Trophoblast cell (in vitro differentiated cells and primary cell): ENCODE measurements at regions not wholly inside any gene's neighbourhood (a gene's known extent, or its start where the extent isn't known, plus 50 kb on each side); places are given as distances from the start of the nearest gene placed in this dataset.

ENCODE experiments used
- DNase-seq, 2 donors: peaks; one replicate each; pipeline ENCODE4 v3.0.0-alpha.2; 2016
- H2AFZ ChIP-seq: 2 replicates; pipeline ENCODE4 v1.6.1; 2013; ENCODE audit warnings: low read length, moderate library complexity, mild to moderate bottlenecking; ENCODE audit not compliant: insufficient read depth, poor library complexity
- H2AK5ac ChIP-seq: 2 replicates; pipeline ENCODE4 v1.6.1; 2013; ENCODE audit warnings: mild to moderate bottlenecking, low read length
- H2BK120ac ChIP-seq: 2 replicates; pipeline ENCODE4 v1.6.1; 2013; ENCODE audit warnings: low read length, mild to moderate bottlenecking, moderate library complexity; ENCODE audit not compliant: insufficient read depth, poor library complexity
- H2BK12ac ChIP-seq: 2 replicates; pipeline ENCODE4 v1.6.1; 2013; ENCODE audit warnings: mild to moderate bottlenecking, low read length, moderate library complexity
- H2BK5ac ChIP-seq: 2 replicates; pipeline ENCODE4 v1.6.1; 2013; ENCODE audit warnings: low read length, low read depth, moderate library complexity, mild to moderate bottlenecking; ENCODE audit not compliant: poor library complexity
- H3K14ac ChIP-seq: 2 replicates; pipeline ENCODE4 v1.6.1; 2013; ENCODE audit warnings: mild to moderate bottlenecking, low read length
- H3K18ac ChIP-seq: 2 replicates; pipeline ENCODE4 v1.6.1; 2013; ENCODE audit warnings: mild to moderate bottlenecking, low read length
- H3K23ac ChIP-seq: 2 replicates; pipeline ENCODE4 v1.6.1; 2013; ENCODE audit warnings: low read length
- H3K27ac ChIP-seq: 2 replicates; pipeline ENCODE4 v1.5.1; 2013; ENCODE audit warnings: low read depth, mild to moderate bottlenecking, inconsistent platforms, low read length, moderate library complexity
- H3K27me3 ChIP-seq: 2 replicates; pipeline ENCODE4 v1.6.1; 2013; ENCODE audit warnings: inconsistent platforms, mild to moderate bottlenecking, low read length, moderate library complexity; ENCODE audit not compliant: insufficient read depth
- H3K36me3 ChIP-seq, 2 experiments: 1 replicate in 1 of 2; 2 replicates in 1 of 2; pipeline ENCODE4 v1.6.1; 2013; ENCODE audit warnings: low read length in 2 of 2, mild to moderate bottlenecking in 2 of 2, moderate library complexity in 1 of 2; ENCODE audit not compliant: insufficient read depth in 2 of 2, control insufficient read depth in 1 of 2
- H3K4ac ChIP-seq: 2 replicates; pipeline ENCODE4 v1.6.1; 2013; ENCODE audit warnings: low read depth, mild to moderate bottlenecking, low read length, moderate library complexity
- H3K4me1 ChIP-seq, 2 experiments: 1 replicate in 1 of 2; 2 replicates in 1 of 2; pipeline ENCODE4 v1.6.1; 2013; ENCODE audit warnings: low read length in 2 of 2, mild to moderate bottlenecking in 2 of 2, moderate library complexity in 1 of 2; ENCODE audit not compliant: insufficient read depth in 2 of 2, control insufficient read depth in 1 of 2
- H3K4me2 ChIP-seq: 2 replicates; pipeline ENCODE4 v1.6.1; 2013; ENCODE audit warnings: inconsistent platforms, mild to moderate bottlenecking, low read length, moderate library complexity
- H3K4me3 ChIP-seq: 2 replicates; pipeline ENCODE4 v1.5.1; 2013; ENCODE audit warnings: mild to moderate bottlenecking, low read depth, low read length, inconsistent platforms
- H3K79me1 ChIP-seq: one replicate; pipeline ENCODE4 v1.6.1; 2013; ENCODE audit warnings: low read length
- H3K79me2 ChIP-seq: 2 replicates; pipeline ENCODE4 v1.6.1; 2013; ENCODE audit warnings: low read length, mild to moderate bottlenecking; ENCODE audit not compliant: control insufficient read depth, insufficient read depth, poor library complexity
- H3K9ac ChIP-seq: 2 replicates; pipeline ENCODE4 v1.6.1; 2013; ENCODE audit warnings: mild to moderate bottlenecking, low read length
- H3K9me3 ChIP-seq: 2 replicates; pipeline ENCODE4 v1.6.1; 2013; ENCODE audit warnings: low read depth, mild to moderate bottlenecking, control low read depth, inconsistent platforms, low read length; ENCODE audit not compliant: insufficient read depth
- H4K12ac ChIP-seq: 2 replicates; pipeline ENCODE4 v1.6.1; 2013; ENCODE audit warnings: low read depth, mild to moderate bottlenecking, low read length, moderate library complexity
- H4K8ac ChIP-seq: 2 replicates; pipeline ENCODE4 v1.6.1; 2013; ENCODE audit warnings: low read depth, mild to moderate bottlenecking, low read length, moderate library complexity
- H4K91ac ChIP-seq: one replicate; pipeline ENCODE4 v1.6.1; 2013; ENCODE audit warnings: low read depth, mild to moderate bottlenecking, low read length, moderate library complexity
- WGBS: extraction: QIAGEN DNeasy Blood & Tissue Kit; methylation state at CpG from one replicate; pipeline ENCODE4 v1.1.7; 2013; ENCODE audit warnings: missing lambda C conversion rate; ENCODE audit not compliant: insufficient read length, insufficient coverage; ENCODE audit errors: extremely low coverage; 5-methylcytosine and 5-hydroxymethylcytosine counted together

DNA sequence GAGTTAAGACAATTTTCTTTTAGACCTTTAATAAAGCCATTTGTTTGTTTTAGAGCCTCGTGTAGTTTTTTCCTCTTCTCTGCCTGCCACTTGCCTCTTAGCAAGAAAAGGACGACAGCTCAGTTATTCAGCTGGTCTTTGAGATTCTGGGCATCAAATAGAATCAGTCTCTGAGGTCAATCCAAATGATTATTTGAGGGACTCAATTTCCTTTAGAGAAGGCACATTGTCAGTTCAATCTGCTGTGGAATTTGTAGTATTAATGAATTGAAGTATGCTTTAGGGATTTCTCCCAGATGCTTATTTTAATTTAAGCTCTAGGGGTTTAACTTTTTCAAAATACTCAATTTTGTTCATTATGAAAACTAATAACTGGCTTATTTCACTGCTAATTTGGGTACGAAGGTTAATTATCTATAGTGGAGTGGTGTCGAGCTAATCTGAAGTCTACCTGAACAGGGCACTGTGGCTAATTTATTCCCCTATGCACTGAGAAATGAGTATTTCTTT is 841.2 kb upstream of the AUTS2 start:
- Histone ChIP-seq H3K27me3 (no peaks in the 10 kb centered on the region), H3K23ac (no peak overlapping the region), H3K4ac (no peak overlapping the region), H4K12ac (no peak overlapping the region), H3K36me3 (no peaks in the 10 kb centered on the region), H3K9me3 (peaks cover 2% of the 10 kb centered on the region), H3K9ac (no peak overlapping the region), H3K4me1 (no peaks in the 10 kb centered on the region), H4K91ac (no peak overlapping the region), H2BK5ac (no peak overlapping the region), H3K79me1 (no peaks in the 10 kb centered on the region), H4K8ac (no peak overlapping the region), H3K4me2 (no peak overlapping the region), H2AK5ac (no peak overlapping the region), H2AFZ (no peak overlapping the region), H3K4me3 (no peak overlapping the region), H3K14ac (no peak overlapping the region), H3K79me2 (no peaks in the 10 kb centered on the region), H2BK120ac (no peak overlapping the region), H2BK12ac (no peak overlapping the region), H3K18ac (no peak overlapping the region), H3K27ac (no peak overlapping the region)
- no peak for DNase-seq
- WGBS: no CpG with 5 or more reads among the region's 4 CpGs

DNA sequence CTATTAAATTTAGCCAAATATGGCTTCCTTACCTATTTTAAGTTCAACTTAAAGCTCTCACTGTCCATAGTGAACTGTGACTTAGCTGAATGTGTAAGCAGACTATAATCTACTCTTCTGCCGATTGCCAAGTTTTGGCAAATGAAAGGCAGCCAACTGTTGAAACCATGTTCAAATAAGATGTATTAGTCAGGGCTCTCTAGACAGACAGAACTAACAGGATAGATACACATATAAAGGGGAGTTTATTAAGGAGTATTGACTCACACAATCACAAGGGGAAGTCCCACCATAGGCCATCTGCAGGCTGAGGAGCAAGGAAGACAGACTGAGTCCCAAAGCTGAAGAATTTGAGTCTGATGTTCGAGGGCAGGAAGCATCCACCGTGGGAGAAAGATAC is 837.7 kb upstream of the AUTS2 start:
- Histone ChIP-seq H2AFZ (no peak overlapping the region), H3K14ac (no peak overlapping the region), H3K79me2 (no peaks in the 10 kb centered on the region), H3K36me3 (no peaks in the 10 kb centered on the region), H3K4me2 (no peak overlapping the region), H4K8ac (no peak overlapping the region), H2BK120ac (no peak overlapping the region), H3K23ac (no peak overlapping the region), H3K27ac (no peak overlapping the region), H2BK12ac (no peak overlapping the region), H3K9me3 (peaks cover 6% of the 10 kb centered on the region), H3K4me3 (no peak overlapping the region), H4K91ac (no peak overlapping the region), H3K9ac (no peak overlapping the region), H2AK5ac (no peak overlapping the region), H2BK5ac (no peak overlapping the region), H3K18ac (no peak overlapping the region), H3K4ac (no peak overlapping the region), H4K12ac (no peak overlapping the region), H3K79me1 (no peaks in the 10 kb centered on the region), H3K27me3 (no peaks in the 10 kb centered on the region), H3K4me1 (no peaks in the 10 kb centered on the region)
- WGBS: no CpG with 5 or more reads among the region's 3 CpGs
- no peak for DNase-seq

DNA sequence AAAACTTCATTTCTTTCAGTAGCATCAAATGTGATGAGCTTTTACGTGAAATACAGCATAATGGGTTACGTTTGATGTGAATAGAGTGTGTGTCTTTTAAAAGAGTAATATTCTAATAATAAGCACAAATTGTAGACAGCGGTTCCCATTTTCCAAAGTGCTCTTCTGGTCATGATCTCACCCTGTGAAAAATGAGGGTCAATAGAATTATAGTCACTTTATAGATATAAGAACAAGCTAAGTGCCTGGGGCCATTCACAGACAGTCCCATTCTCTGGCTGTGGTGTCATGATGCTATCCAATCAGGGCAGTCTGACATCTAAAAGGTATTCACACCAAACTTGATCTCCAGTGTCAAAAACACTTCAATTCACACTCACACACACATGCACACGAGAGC is 830.8 kb upstream of the AUTS2 start:
- Histone ChIP-seq H3K18ac (no peak overlapping the region), H3K27me3 (no peaks in the 10 kb centered on the region), H2AFZ (no peak overlapping the region), H3K9ac (no peak overlapping the region), H3K36me3 (no peaks in the 10 kb centered on the region), H3K14ac (no peak overlapping the region), H3K79me1 (no peaks in the 10 kb centered on the region), H3K27ac (no peak overlapping the region), H3K23ac (peak overlapping the region; percentile 27), H2AK5ac (no peak overlapping the region), H3K4me3 (no peak overlapping the region), H2BK5ac (no peak overlapping the region), H2BK120ac (no peak overlapping the region), H4K12ac (no peak overlapping the region), H3K79me2 (no peaks in the 10 kb centered on the region), H2BK12ac (no peak overlapping the region), H4K8ac (no peak overlapping the region), H3K9me3 (peaks cover 1% of the 10 kb centered on the region), H3K4me2 (no peak overlapping the region), H3K4ac (no peak overlapping the region), H4K91ac (no peak overlapping the region), H3K4me1 (peaks cover 2 to 4% of the 10 kb centered on the region in 2 experiments)
- DNase-seq: no peak
- WGBS: no CpG with 5 or more reads among the region's 4 CpGs

- peak in 1 of 2 donors; percentile 4 for DNase-seq
- no peaks in the 10 kb centered on the region for H3K79me2 ChIP-seq
- H3K4me2 ChIP-seq: no peak overlapping the region
- H4K91ac ChIP-seq: no peak overlapping the region
- no peak overlapping the region for H3K23ac ChIP-seq
- no peak overlapping the region for H3K4ac ChIP-seq
- no peak overlapping the region for H2AK5ac ChIP-seq
- no peaks in the 10 kb centered on the region for H3K36me3 ChIP-seq
- H2AFZ ChIP-seq: no peak overlapping the region
- H3K18ac ChIP-seq: no peak overlapping the region
- H3K9ac ChIP-seq: no peak overlapping the region
- H3K79me1 ChIP-seq: no peaks in the 10 kb centered on the region
- H2BK5ac ChIP-seq: no peak overlapping the region
- H3K14ac ChIP-seq: no peak overlapping the region
- no peaks in the 10 kb centered on the region for H3K9me3 ChIP-seq
- peaks cover 2 to 4% of the 10 kb centered on the region in 2 experiments for H3K4me1 ChIP-seq
- WGBS: no CpG with 5 or more reads among the region's 6 CpGs
- no peak overlapping the region for H2BK120ac ChIP-seq
- no peak overlapping the region for H4K8ac ChIP-seq
- H3K4me3 ChIP-seq: no peak overlapping the region
- no peak overlapping the region for H4K12ac ChIP-seq
- H2BK12ac ChIP-seq: no peak overlapping the region
- H3K27ac ChIP-seq: no peak overlapping the region
- no peaks in the 10 kb centered on the region for H3K27me3 ChIP-seq
Measured at GRCh38 chr7:68770649-68771048, 827.6 kb upstream of the AUTS2 start.
